RWPE1 (cell line): ENCODE measurements at regions not wholly inside any gene's neighbourhood (a gene's known extent, or its start where the extent isn't known, plus 50 kb on each side); places are given as distances from the start of the nearest gene placed in this dataset.

ENCODE experiments used
- CTCF ChIA-PET: fragments of 350-600 bp; sonication (Branson Sonifier 250); formaldehyde crosslinking; extraction: SDS; loops from one replicate; lab custom pipeline; 2021; lab: Yijun Ruan, JAX
- POLR2A ChIA-PET: fragments of 400-600 bp; formaldehyde crosslinking; extraction: SDS; loops from one replicate; lab custom pipeline; 2020; ENCODE audit warnings: antibody characterized with exemption; ENCODE audit not compliant: low non-redundant PET; lab: Yijun Ruan, JAX
- DNase-seq: peaks from one replicate; pipeline ENCODE4 v3.0.0; 2012; ENCODE audit warnings: low spot score
- H3K27ac ChIP-seq: fragments of 450-650 bp; 2 replicates; pipeline ENCODE4 v1.5.1; 2017
- TF ChIP-seq, protein P1 (sequence below): fragments of 450-650 bp; conservative IDR thresholded peaks from 2 replicates; pipeline ENCODE4 v1.5.1; 2017; ENCODE audit warnings: low read depth, mild to moderate bottlenecking

DNA sequence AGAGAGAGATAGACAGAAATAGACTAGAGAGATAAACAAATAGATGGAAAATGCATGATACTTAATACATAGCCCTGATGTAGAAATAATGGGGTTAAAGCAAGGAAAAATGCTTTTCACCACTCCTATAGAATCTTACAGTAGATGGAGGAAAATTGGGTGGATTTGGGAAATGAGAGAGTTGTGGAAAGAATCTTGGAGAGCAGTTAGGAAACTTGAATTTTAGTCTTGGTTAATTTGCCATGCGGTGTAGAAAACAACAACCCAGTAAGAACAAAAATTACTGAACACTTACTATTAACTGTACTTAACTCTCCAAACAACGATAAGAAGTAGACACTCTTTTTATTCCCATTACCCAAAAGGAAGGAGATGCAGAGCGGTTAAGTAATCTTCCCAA is 329.8 kb downstream of the ZNF608 start:
- ChIA-PET CTCF (no interaction called here), POLR2A (no interaction called here)
- TF ChIP-seq, protein P1, sequence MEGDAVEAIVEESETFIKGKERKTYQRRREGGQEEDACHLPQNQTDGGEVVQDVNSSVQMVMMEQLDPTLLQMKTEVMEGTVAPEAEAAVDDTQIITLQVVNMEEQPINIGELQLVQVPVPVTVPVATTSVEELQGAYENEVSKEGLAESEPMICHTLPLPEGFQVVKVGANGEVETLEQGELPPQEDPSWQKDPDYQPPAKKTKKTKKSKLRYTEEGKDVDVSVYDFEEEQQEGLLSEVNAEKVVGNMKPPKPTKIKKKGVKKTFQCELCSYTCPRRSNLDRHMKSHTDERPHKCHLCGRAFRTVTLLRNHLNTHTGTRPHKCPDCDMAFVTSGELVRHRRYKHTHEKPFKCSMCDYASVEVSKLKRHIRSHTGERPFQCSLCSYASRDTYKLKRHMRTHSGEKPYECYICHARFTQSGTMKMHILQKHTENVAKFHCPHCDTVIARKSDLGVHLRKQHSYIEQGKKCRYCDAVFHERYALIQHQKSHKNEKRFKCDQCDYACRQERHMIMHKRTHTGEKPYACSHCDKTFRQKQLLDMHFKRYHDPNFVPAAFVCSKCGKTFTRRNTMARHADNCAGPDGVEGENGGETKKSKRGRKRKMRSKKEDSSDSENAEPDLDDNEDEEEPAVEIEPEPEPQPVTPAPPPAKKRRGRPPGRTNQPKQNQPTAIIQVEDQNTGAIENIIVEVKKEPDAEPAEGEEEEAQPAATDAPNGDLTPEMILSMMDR: no peak
- no peak overlapping the region for H3K27ac ChIP-seq
- no peak for DNase-seq

DNA sequence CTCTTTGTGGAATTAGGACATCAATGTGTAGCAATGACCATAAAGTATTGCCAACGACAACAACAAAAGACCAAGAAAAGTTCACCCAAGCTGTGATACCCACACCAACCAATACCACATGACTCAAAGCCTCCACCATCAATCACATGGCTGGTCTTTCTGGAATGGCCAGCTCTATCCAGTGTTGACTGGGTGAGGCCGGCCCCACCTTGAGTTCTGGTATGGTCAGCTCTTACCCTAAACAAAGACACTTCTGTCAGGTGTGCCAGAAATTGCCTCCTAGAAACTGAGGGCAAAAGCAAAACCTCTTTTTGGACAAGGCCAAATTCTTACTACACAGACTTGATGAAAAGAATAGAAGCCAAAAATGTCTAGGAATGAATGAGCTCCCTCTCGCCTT is 331.5 kb downstream of the ZNF608 start:
- ChIA-PET CTCF (interaction anchor here (0.6 kb wide), 2 partner anchors 246 to 1212 kb away, joined by 3 to 4 read pairs; no protein-coding TSS in a partner anchor), POLR2A (no interaction called here)
- TF ChIP-seq, protein P1: no peak
- DNase-seq: no peak
- H3K27ac ChIP-seq: no peak overlapping the region

DNA sequence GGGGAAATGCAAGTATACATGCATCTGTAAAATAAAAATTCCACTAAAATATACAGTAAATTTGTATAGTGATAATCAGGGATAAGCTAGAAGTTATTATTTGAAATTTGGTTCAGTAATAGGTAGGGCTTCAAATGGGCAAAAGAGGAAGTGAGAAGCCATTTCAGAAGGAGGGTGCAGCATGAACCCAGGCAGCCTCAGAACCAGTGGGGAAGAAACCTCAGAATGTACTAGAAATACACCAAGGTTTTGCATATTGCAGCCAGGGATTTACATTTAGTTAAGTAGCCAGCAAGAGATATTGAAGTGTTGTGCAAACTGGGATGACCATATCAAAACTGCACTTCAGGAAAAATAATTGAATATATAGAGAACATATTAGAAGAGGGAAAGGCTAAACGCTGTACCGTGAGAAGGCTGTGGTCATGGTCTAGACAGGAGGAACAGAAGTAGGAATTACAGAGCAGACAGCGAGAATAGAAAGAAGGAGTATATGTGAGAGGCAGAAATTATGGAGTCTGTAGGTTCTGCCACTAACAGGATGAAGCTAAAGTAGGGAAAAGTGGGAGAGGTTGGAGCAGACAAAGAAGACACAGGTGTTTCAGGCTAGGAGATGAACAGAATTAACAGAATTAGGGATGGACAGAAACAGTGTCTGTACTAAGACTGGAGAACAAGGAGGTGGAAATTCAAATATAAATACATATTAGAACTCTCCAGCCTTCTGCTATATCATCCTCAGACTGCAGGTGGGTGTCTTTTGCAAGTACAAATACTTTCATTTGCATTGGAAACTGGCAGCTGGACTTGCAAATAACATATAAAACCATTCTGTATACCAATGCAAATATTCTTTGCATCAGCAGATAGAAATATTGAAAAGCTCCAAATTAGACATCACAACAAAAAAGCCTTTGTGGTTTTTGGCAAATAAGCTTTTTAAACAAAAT is 335.6 kb downstream of the ZNF608 start:
- H3K27ac ChIP-seq: no peak overlapping the region
- DNase-seq: no peak
- TF ChIP-seq, protein P1: no peak
- ChIA-PET POLR2A (no interaction called here), CTCF (interaction anchor here (0.7 kb wide), 1 partner anchor 239 kb away, joined by 3 read pairs; no protein-coding TSS in a partner anchor)

DNA sequence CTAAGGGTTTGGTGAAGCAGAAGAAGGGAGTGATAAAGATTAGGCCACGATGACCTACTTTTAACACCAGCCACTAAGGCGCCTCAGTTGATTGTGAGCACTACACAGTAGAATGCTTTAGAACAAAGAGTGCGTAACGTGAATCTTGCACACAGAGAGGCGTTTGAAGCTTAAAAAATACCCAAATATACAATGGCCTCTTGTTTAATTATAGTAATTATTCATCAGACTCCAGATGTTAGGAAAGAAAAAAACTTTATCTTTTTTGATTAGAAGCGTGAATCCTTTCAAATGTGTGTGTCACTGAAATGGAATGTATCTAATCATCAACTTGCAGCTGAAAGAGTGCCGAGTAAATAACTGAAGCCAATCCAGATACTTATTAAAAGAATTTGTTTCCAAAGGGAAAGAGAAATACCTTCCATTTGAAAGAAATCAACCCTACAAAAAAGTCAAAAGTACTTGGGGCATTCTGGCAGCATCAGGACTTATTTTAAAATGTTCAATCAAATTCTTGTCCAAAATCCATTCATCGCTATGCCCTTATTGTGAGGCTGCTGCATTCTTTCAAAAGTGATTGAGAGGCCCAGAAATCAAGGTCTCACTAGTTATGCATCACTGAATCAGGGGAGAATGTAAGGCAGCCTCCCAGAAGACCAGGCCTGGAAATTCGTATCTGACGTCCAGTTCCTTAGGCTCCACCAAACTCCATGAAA is 337.5 kb downstream of the ZNF608 start:
- DNase-seq: no peak
- no peak overlapping the region for H3K27ac ChIP-seq
- TF ChIP-seq, protein P1: no peak
- POLR2A ChIA-PET: no interaction called here
- CTCF ChIA-PET: no interaction called here

DNA sequence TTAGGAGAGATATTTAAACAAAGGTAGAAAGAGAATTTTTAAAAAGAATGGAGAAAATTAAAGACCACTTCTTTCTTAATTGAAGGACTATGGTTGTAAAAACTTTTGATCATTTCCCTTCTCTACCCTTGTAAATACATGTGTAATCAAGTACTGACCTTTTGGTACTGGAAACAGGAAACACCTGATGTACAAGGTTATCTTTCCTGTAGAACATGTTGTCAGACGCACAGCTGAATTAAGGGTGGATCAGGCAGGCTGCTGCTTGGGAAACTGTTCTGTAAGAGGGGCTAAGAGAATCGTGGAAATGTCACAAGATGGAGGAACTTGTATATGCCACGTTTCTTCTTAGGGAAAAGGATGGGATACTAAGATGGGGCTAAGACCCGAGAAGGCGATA is 341.6 kb downstream of the ZNF608 start:
- no peak overlapping the region for H3K27ac ChIP-seq
- ChIA-PET CTCF (no interaction called here), POLR2A (no interaction called here)
- DNase-seq: no peak
- TF ChIP-seq, protein P1: no peak

DNA sequence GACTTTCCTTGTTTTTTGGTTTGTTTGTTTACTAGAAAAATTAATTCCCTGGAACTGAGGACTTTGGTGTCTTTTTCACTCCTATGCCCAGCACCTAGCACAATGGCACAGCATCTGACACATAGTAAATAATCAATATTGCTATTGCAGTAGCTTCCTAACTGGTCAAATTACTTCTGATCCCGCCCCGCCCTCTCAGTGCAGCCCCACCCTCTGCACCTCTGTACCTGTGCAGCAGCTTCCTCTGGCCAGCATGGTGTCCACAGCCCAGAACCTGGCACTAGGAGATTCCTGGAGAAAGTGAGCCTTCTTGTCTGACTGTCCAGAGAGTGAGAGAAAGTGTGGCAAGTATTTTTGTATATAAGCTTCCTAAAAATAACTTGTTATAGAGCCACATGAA is 343.2 kb downstream of the ZNF608 start:
- no peak for DNase-seq
- POLR2A ChIA-PET: no interaction called here
- TF ChIP-seq, protein P1: no peak
- no peak overlapping the region for H3K27ac ChIP-seq
- CTCF ChIA-PET: interaction anchor here (0.6 kb wide), 1 partner anchor 21 kb away, joined by 3 read pairs; no protein-coding TSS in a partner anchor
